ENCODE measurements at regions not wholly inside any gene's neighbourhood (a gene's known extent, or its start where the extent isn't known, plus 50 kb on each side); places are given as distances from the start of the nearest gene placed in this dataset.
A peak's percentile ranks its signal among the peaks of the same experiment; 100 is the strongest.

GRCh38 chr2:149921911-149922616 lies 334.5 kb upstream of the MMADHC start:
- no peak for DNase-seq (ENCODE audit: low read depth)
- H3K4me3 ChIP-seq (ENCODE audit: low read depth, low read length), result no peak overlapping the region

GRCh38 chr2:149920389-149920788 lies 332.8 kb upstream of the MMADHC start:
- DNase-seq (ENCODE audit: low read depth), result no peak
- no peak overlapping the region for H3K4me3 ChIP-seq (ENCODE audit: low read depth, low read length)

GRCh38 chr2:149915151-149915550 lies 327.6 kb upstream of the MMADHC start:
- DNase-seq (ENCODE audit: low read depth), result no peak
- H3K4me3 ChIP-seq (ENCODE audit: low read depth, low read length), result no peak overlapping the region

- DNase-seq (ENCODE audit: low read depth), result no peak
These were observed 321.4 kb upstream of the MMADHC start for GRCh38 chr2:149908726-149909683.

GRCh38 chr2:149906886-149907285 lies 319.3 kb upstream of the MMADHC start:
- H3K4me3 ChIP-seq (ENCODE audit: low read depth, low read length), result no peak overlapping the region
- DNase-seq (ENCODE audit: low read depth), result no peak

More at GRCh38 chr2:149908726-149909683, 321.4 kb upstream of the MMADHC start:
- no peak overlapping the region for H3K4me3 ChIP-seq (ENCODE audit: low read depth, low read length)

- H3K4me3 ChIP-seq (ENCODE audit: low read depth, low read length), result no peak overlapping the region
- DNase-seq (ENCODE audit: low read depth), result no peak
These were observed 317.0 kb upstream of the MMADHC start for GRCh38 chr2:149904352-149905175.

GRCh38 chr2:149903626-149904025 lies 316.1 kb upstream of the MMADHC start:
- H3K4me3 ChIP-seq (ENCODE audit: low read depth, low read length), result no peak overlapping the region

GRCh38 chr2:149902081-149902480 lies 314.5 kb upstream of the MMADHC start:
- DNase-seq (ENCODE audit: low read depth), result peak; percentile 25
- H3K4me3 ChIP-seq (ENCODE audit: low read depth, low read length), result no peak overlapping the region

More at GRCh38 chr2:149903626-149904025, 316.1 kb upstream of the MMADHC start:
- no peak for DNase-seq (ENCODE audit: low read depth)

GRCh38 chr2:149901231-149901859 lies 313.8 kb upstream of the MMADHC start:
- no peak for DNase-seq (ENCODE audit: low read depth)
- H3K4me3 ChIP-seq (ENCODE audit: low read depth, low read length), result no peak overlapping the region

- no peak overlapping the region for H3K4me3 ChIP-seq (ENCODE audit: low read depth, low read length)
- no peak for DNase-seq (ENCODE audit: low read depth)
These were observed 311.8 kb upstream of the MMADHC start for GRCh38 chr2:149899390-149899789.

- DNase-seq (ENCODE audit: low read depth), result peak; percentile 25
- no peak overlapping the region for H3K4me3 ChIP-seq (ENCODE audit: low read depth, low read length)
These were observed 307.2 kb upstream of the MMADHC start for GRCh38 chr2:149894760-149895159.

- no peak for DNase-seq (ENCODE audit: low read depth)
- no peak overlapping the region for H3K4me3 ChIP-seq (ENCODE audit: low read depth, low read length)
These were observed 306.7 kb upstream of the MMADHC start for GRCh38 chr2:149894226-149894625.

- no peak overlapping the region for H3K4me3 ChIP-seq (ENCODE audit: low read depth, low read length)
- no peak for DNase-seq (ENCODE audit: low read depth)
These were observed 305.0 kb upstream of the MMADHC start for GRCh38 chr2:149892563-149892962.

GRCh38 chr2:149885946-149886345 lies 298.4 kb upstream of the MMADHC start:
- no peak for DNase-seq (ENCODE audit: low read depth)
- H3K4me3 ChIP-seq (ENCODE audit: low read depth, low read length), result no peak overlapping the region

- no peak overlapping the region for H3K4me3 ChIP-seq (ENCODE audit: low read depth, low read length)
- DNase-seq (ENCODE audit: low read depth), result peak; percentile 18
These were observed 297.9 kb upstream of the MMADHC start for GRCh38 chr2:149885468-149885867.

- H3K4me3 ChIP-seq (ENCODE audit: low read depth, low read length), result no peak overlapping the region
These were observed 297.3 kb upstream of the MMADHC start for GRCh38 chr2:149884871-149885270.

GRCh38 chr2:149877913-149878312 lies 290.3 kb upstream of the MMADHC start:
- no peak overlapping the region for H3K4me3 ChIP-seq (ENCODE audit: low read depth, low read length)
- peak; percentile 25 for DNase-seq (ENCODE audit: low read depth)

More at GRCh38 chr2:149884871-149885270, 297.3 kb upstream of the MMADHC start:
- no peak for DNase-seq (ENCODE audit: low read depth)

GRCh38 chr2:149877074-149877473 lies 289.5 kb upstream of the MMADHC start:
- no peak for DNase-seq (ENCODE audit: low read depth)
- H3K4me3 ChIP-seq (ENCODE audit: low read depth, low read length), result no peak overlapping the region

- H3K4me3 ChIP-seq (ENCODE audit: low read depth, low read length), result no peak overlapping the region
- DNase-seq (ENCODE audit: low read depth), result no peak
These were observed 286.4 kb upstream of the MMADHC start for GRCh38 chr2:149873936-149874335.

All from skeletal muscle cell (primary cell).